Heart left ventricle (tissue), 16 donors: ENCODE measurements at regions not wholly inside any gene's neighbourhood (a gene's known extent, or its start where the extent isn't known, plus 50 kb on each side); places are given as distances from the start of the nearest gene placed in this dataset.

Source experiments
- ATAC-seq, 4 donors: fragments of 200-7000 bp; cut with Tn5 transposase; one replicate each; pipeline ENCODE4 v1.9.1; 2020 to 2022; ENCODE audit warnings: moderate library complexity in 4 of 4, mild to moderate bottlenecking in 3 of 4, moderate number of reproducible peaks in 1 of 4
- DNase-seq, 5 donors: peaks; one replicate each; pipeline ENCODE4 v3.0.0-alpha.2; 2020
- H3K27ac ChIP-seq, 12 donors: fragments of 200-600 bp; sonication (generic) in 4 of 12; one replicate each; pipeline versions ENCODE4 v1.5.0 to v1.8.0; 2016 to 2022; ENCODE audit warnings: mild to moderate bottlenecking in 2 of 12
- H3K27me3 ChIP-seq, 9 donors: fragments of 200-600 bp; sonication (generic) in 2 of 9; one replicate each; pipeline versions ENCODE4 v1.5.1 to v1.8.0; 2016 to 2022; ENCODE audit warnings: mild to moderate bottlenecking in 3 of 9
- H3K36me3 ChIP-seq, 9 donors: fragments of 200-600 bp; sonication (generic) in 2 of 9; one replicate each; pipeline versions ENCODE4 v1.5.0 to v1.8.0; 2018 to 2022; ENCODE audit warnings: mild to moderate bottlenecking in 2 of 9
- H3K4me1 ChIP-seq, 12 donors: fragments of 200-600 bp; sonication (generic) in 4 of 12; one replicate each; pipeline versions ENCODE4 v1.5.0 to v1.8.0; 2016 to 2022; ENCODE audit warnings: mild to moderate bottlenecking in 3 of 12
- H3K4me3 ChIP-seq, 12 donors: fragments of 200-600 bp; sonication (generic) in 4 of 12; one replicate each; pipeline versions ENCODE4 v1.5.0 to v1.8.0; 2017 to 2022; ENCODE audit warnings: mild to moderate bottlenecking in 9 of 12, moderate library complexity in 4 of 12
- H3K9me3 ChIP-seq, 12 donors: fragments of 200-600 bp; sonication (generic) in 4 of 12; one replicate each; pipeline versions ENCODE4 v1.5.0 to v1.8.0; 2016 to 2022; ENCODE audit warnings: mild to moderate bottlenecking in 1 of 12
- POLR2A ChIP-seq, 2 donors: fragments of 450-650 bp; IDR thresholded peaks; one replicate each; pipeline ENCODE4 v1.6.1; 2017; ENCODE audit warnings: antibody characterized with exemption in 2 of 2, mild to moderate bottlenecking in 2 of 2, moderate library complexity in 2 of 2
- WGBS, 4 donors: extraction: QIAGEN DNeasy Blood & Tissue Kit in 2 of 4; methylation state at CpG; one replicate each; pipeline versions ENCODE4 v1.1.5 to v1.1.7; 2013 to 2018; 5-methylcytosine and 5-hydroxymethylcytosine counted together
- intact Hi-C, 10 donors: fragments of 100-400 bp; cut with DNase I; formaldehyde crosslinking; loops; one replicate each; pipeline versions ENCODE4 v1.11.1 to v1.14.2; 2022
- TF ChIP-seq, protein P1 (sequence below), 12 donors: fragments of 200-600 bp; sonication (generic) in 4 of 12; IDR thresholded peaks; one replicate each; pipeline versions ENCODE4 v1.5.0 to v1.8.0; 2018 to 2022; ENCODE audit warnings: antibody characterized with exemption in 12 of 12, mild to moderate bottlenecking in 5 of 12
- donor health status: ischemic (EF 13 %, LVEDD 7.1; RV severe dilation, severe dysfunction).
- donor health status: healthy with polysubstance abuse.
- donor health status: DM: no; HTN: yes; CAD: no.
- donor health status: DM: no; HTN: no; CAD: no.
- donor health status: ischemic (EF 25% LVEDD 6.9; RV normal size, moderate dysfunction).
- donor health status: ischemic (EF 25% LVEDD 5.7; RV mildly dilated, moderate dysfunction).
- donor health status: healthy.
- donor health status: DM: yes; HTN: yes; CAD: no.
- donor health status: ischemic (EF 35%, LVEDD 5.7; RV mildly dilated, moderate dysfunction).
- donor health status: nonischemic (EF 11% LVEDD 7.7; RV severe dilation, severe dysfunction).
- donor health status: DM: yes; HTN: yes; CAD: no.
- donor health status: PGD.
- donor health status: ischemic (EF 29% LVEDD 5.4; RV normal size, mild dysfunction).
- donor health status: nonischemic (EF 23%, LVEDD 6.1; RV moderate dilation, normal function).

DNA sequence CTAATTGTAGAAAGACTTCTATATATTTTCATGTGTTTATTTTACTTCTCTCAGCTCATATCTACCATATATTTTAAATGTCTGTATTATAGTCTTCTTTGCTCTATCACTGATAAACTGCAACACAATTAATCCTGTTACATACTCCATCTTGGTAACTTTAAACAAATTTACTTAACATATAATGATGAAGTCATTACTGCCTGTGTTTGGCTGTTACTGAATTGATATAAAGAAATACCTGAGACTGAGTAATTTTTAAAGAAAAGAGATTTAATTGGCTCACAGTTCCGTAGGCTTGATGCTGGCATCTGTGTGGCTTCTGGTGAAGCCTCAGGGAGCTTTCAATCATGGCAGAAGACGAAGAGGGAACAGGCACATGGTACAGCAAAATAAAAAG lies 1480.4 kb downstream of the HACE1 start:
- no peaks in the 10 kb centered on the region for H3K4me1 ChIP-seq
- TF ChIP-seq, protein P1, sequence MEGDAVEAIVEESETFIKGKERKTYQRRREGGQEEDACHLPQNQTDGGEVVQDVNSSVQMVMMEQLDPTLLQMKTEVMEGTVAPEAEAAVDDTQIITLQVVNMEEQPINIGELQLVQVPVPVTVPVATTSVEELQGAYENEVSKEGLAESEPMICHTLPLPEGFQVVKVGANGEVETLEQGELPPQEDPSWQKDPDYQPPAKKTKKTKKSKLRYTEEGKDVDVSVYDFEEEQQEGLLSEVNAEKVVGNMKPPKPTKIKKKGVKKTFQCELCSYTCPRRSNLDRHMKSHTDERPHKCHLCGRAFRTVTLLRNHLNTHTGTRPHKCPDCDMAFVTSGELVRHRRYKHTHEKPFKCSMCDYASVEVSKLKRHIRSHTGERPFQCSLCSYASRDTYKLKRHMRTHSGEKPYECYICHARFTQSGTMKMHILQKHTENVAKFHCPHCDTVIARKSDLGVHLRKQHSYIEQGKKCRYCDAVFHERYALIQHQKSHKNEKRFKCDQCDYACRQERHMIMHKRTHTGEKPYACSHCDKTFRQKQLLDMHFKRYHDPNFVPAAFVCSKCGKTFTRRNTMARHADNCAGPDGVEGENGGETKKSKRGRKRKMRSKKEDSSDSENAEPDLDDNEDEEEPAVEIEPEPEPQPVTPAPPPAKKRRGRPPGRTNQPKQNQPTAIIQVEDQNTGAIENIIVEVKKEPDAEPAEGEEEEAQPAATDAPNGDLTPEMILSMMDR (IDR thresholded peaks at IDR 0.05) = no peak
- no peak for TF ChIP-seq POLR2A (IDR thresholded peaks at IDR 0.05)
- DNase-seq = no peak
- no peaks in the 10 kb centered on the region for H3K27me3 ChIP-seq
- no peak for ATAC-seq
- intact Hi-C loops = no loop called here
- peaks cover 0 to 5% (median 0%) of the 10 kb centered on the region in 12 donors for H3K9me3 ChIP-seq
- H3K36me3 ChIP-seq = no peaks in the 10 kb centered on the region
- WGBS, 4 donors = 51 to 57% (median 55%) methylated on average over 2 of the region's 2 CpGs
- no peak overlapping the region for H3K4me3 ChIP-seq
- H3K27ac ChIP-seq = no peak overlapping the region

DNA sequence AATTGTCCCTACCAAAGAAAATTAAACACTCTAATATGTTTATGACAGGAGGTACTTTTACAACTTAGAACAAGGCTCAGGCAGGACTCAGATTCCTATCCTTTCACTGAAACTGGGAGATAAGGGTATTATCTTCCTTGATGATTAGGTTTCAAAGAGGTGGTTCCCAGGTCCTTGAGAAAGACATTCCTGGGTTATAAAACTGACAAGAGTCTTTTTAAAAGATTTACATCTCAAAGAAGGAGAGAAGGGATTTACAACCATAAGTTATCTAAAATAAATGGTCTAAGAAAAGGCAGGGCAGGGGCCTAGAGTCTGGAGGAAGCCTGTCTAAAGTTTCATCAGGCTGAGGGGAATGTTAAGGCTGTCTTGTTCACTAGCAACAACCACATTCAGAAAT lies 1492.5 kb downstream of the HACE1 start:
- H3K4me3 ChIP-seq = no peak overlapping the region
- no peak overlapping the region for H3K27ac ChIP-seq
- DNase-seq (no peak), ATAC-seq (no peak)
- H3K9me3 ChIP-seq = peaks cover 0 to 15% (median 0%) of the 10 kb centered on the region in 12 donors
- H3K27me3 ChIP-seq = no peaks in the 10 kb centered on the region
- intact Hi-C loops = no loop called here
- no peaks in the 10 kb centered on the region for H3K36me3 ChIP-seq
- TF ChIP-seq, protein P1 (IDR thresholded peaks at IDR 0.05) = no peak
- no peak for TF ChIP-seq POLR2A (IDR thresholded peaks at IDR 0.05)
- no peaks in the 10 kb centered on the region for H3K4me1 ChIP-seq

DNA sequence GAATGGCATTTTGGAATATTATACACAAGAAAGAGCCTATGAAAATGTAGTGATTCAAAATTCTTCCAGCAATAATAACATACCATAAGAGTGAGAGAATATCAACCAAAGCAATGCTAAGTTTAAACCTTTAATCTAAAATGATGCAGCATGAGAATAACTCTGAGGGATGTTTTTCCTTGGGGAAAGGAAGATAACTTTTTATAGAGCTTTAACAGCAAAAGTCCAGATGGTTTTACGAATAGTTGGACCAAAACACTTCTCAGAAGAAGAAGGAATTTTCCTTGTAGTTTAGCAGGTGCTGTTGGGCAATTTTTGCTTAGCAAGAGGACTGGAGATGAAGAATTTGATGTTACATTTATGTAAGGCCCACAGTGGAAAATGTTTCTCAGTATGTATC lies 1503.2 kb downstream of the HACE1 start:
- Histone ChIP-seq H3K4me1 (no peaks in the 10 kb centered on the region), H3K36me3 (no peaks in the 10 kb centered on the region), H3K27ac (no peak overlapping the region), H3K27me3 (no peaks in the 10 kb centered on the region), H3K9me3 (peaks cover 0 to 5% (median 0%) of the 10 kb centered on the region in 12 donors), H3K4me3 (no peak overlapping the region)
- 34 to 54% (median 46%) methylated on average over 1 of the region's 1 CpG for WGBS, 4 donors
- no peak for ATAC-seq
- no peak for TF ChIP-seq POLR2A (IDR thresholded peaks at IDR 0.05)
- TF ChIP-seq, protein P1 (IDR thresholded peaks at IDR 0.05) = no peak
- no peak for DNase-seq
- intact Hi-C loops = no loop called here

DNA sequence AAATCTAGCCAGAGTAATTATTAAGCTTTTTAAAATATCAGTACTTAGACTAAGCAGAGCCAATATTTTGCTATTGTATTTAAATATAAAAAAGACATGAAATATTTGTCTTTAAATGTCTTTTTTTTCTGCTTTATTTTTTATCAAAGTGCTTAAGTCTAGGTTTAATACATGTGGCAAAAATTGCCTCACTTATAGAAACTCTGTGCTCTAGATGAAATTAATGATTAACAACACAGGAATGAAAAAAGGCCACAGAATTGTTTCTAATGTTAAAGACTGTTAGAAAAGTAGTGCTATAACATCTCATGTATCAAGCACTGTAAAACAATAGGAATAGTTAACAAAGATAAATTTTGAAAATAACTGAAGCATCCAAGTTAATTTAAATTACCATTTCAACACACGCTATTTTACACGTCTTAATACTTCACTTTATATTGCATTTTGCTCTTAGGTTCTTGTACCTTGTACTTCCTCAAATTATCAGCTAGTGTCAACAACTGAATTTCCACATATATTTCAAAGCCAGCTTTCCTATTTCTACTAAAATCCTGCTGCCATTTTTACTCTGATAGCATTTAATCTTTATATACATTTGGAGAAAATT lies 1515.1 kb downstream of the HACE1 start:
- Histone ChIP-seq H3K27ac (no peak overlapping the region), H3K27me3 (no peaks in the 10 kb centered on the region), H3K9me3 (no peaks in the 10 kb centered on the region), H3K4me1 (no peaks in the 10 kb centered on the region), H3K36me3 (no peaks in the 10 kb centered on the region), H3K4me3 (no peak overlapping the region)
- intact Hi-C loops = no loop called here
- TF ChIP-seq, protein P1 (IDR thresholded peaks at IDR 0.05) = no peak
- no peak for TF ChIP-seq POLR2A (IDR thresholded peaks at IDR 0.05)
- no peak for DNase-seq
- whole genome bisulfite sequencing, 4 donors = 77 to 87% (median 81%) methylated on average over 2 of the region's 2 CpGs
- no peak for ATAC-seq
